NCI-H82 treated with DMSO at 0.1 percent for 48 hours (cell line): ENCODE measurements at regions not wholly inside any gene's neighbourhood (a gene's known extent, or its start where the extent isn't known, plus 50 kb on each side); places are given as distances from the start of the nearest gene placed in this dataset.
"Not testable (repeated sequence)": the region's sequence is repeated elsewhere in the genome, so short reads cannot be mapped to it uniquely, and the experiment has no call there.

Experiments used
- DNase-seq: peaks from one replicate; lab custom pipeline; 2025; ENCODE audit not compliant: unreplicated experiment; lab: John Stamatoyannopoulos, UW

- no peak for DNase-seq
These were observed 56.2 kb upstream of the NID2 start for GRCh38 chr14:52124791-52125684.

- not testable (repeated sequence) for DNase-seq
These were observed 53.3 kb upstream of the NID2 start for GRCh38 chr14:52122163-52122562.

DNA sequence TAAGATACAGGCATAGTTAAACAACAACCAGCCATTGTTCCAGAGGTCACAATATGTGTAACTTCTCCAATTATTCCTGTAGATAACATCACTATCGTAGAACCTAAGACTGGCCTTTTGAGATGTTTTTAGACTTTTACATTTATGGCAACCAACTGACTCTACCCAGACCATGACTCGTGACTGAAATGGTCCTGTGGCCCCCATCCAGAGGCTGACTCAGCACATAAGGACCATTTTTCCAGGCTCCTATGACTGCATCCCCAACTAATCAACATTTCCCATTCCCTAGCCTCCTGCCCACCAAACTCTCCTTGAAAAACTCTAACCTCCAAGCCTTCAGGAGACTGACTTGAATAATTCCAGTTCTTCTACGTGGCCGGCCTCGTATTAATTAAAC lies 52.6 kb upstream of the NID2 start:
- no peak for DNase-seq

GRCh38 chr14:52119030-52119429 lies 50.2 kb upstream of the NID2 start:
- no peak for DNase-seq
